HEK293 (cell line): ENCODE measurements at regions not wholly inside any gene's neighbourhood (a gene's known extent, or its start where the extent isn't known, plus 50 kb on each side); places are given as distances from the start of the nearest gene placed in this dataset.

Source experiments
- TCF7L2 ChIP-seq: IDR thresholded peaks from 2 replicates; pipeline ENCODE4 v1.6.1; 2011; ENCODE audit warnings: low read depth, mild to moderate bottlenecking, inconsistent platforms, low read length, moderate library complexity, borderline replicate concordance
- ZBTB8A ChIP-seq: fragments of 450-650 bp; formaldehyde crosslinking; IDR thresholded peaks from 2 replicates; pipeline ENCODE4 v1.5.1; 2016; ENCODE audit warnings: missing biosample characterization, missing genetic modification characterization

- TF ChIP-seq TCF7L2 (no peak), ZBTB8A (tag by site-specific recombination) (no peak)
Observed at GRCh38 chr19:31037286-31037980, 311.8 kb downstream of the TSHZ3 start.
